Astrocyte (in vitro differentiated cells and primary cell): ENCODE measurements at regions not wholly inside any gene's neighbourhood (a gene's known extent, or its start where the extent isn't known, plus 50 kb on each side); places are given as distances from the start of the nearest gene placed in this dataset.

Experiments
- EZH2 ChIP-seq: IDR thresholded peaks from 2 replicates; pipeline ENCODE4 v1.6.1; 2012; ENCODE audit warnings: mild to moderate bottlenecking, low read length, inconsistent platforms; ENCODE audit not compliant: insufficient read depth
- TF ChIP-seq, protein P1 (sequence below): IDR thresholded peaks from 2 replicates; pipeline ENCODE4 v1.5.1; 2011; ENCODE audit warnings: low read depth, mild to moderate bottlenecking, inconsistent platforms, low read length, moderate library complexity; ENCODE audit not compliant: insufficient read depth

DNA sequence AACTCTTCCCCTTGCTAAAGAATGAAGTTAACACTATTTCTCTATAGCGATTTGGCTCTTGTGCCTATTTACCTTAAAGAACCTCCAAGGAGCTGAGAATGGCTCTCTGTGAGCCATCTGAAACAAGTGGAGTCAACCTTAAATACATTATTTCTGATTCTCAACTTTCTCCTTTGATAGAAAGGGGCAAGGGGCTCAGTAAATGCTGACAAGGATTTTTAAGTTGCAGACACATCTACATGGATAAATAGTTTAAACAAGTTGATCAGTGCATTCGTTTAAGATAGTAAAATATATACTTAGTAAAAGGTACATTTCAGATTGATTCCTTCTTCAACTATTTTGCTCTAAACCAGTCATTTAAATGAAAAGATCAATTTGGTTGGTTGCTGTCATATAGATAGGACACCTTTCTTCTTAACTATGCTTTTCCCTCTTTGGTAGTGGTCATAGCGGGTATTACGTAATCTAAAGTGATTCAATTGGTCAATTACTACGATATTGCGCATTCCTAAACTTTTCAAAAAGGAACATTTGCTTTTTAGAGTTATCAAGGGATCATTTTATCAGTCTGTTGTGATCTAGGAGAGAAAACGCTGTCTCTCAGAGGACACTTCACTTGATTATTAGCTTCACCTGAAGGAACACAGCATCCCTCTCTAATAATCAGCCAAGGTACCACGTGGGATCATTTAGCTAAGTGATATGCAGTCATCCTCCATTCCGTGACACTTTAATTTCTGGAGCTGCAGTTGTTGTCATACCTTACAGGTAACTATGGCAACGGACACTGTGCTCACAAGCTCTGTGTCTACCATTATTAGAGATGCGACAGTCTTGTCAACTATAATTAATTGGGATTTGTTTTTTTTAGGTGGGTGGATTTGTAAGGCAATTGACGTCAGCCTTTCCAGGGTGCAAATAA, 50.9 kb upstream of the KCNE4 start:
- TF ChIP-seq, protein P1, sequence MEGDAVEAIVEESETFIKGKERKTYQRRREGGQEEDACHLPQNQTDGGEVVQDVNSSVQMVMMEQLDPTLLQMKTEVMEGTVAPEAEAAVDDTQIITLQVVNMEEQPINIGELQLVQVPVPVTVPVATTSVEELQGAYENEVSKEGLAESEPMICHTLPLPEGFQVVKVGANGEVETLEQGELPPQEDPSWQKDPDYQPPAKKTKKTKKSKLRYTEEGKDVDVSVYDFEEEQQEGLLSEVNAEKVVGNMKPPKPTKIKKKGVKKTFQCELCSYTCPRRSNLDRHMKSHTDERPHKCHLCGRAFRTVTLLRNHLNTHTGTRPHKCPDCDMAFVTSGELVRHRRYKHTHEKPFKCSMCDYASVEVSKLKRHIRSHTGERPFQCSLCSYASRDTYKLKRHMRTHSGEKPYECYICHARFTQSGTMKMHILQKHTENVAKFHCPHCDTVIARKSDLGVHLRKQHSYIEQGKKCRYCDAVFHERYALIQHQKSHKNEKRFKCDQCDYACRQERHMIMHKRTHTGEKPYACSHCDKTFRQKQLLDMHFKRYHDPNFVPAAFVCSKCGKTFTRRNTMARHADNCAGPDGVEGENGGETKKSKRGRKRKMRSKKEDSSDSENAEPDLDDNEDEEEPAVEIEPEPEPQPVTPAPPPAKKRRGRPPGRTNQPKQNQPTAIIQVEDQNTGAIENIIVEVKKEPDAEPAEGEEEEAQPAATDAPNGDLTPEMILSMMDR = no peak
- no peak for TF ChIP-seq EZH2
